Colonic mucosa (tissue), 4 donors: ENCODE measurements at regions not wholly inside any gene's neighbourhood (a gene's known extent, or its start where the extent isn't known, plus 50 kb on each side); places are given as distances from the start of the nearest gene placed in this dataset.

Experiments
- DNase-seq: peaks from one replicate; pipeline ENCODE4 v3.0.0-alpha.2; 2020
- H3K27ac ChIP-seq: fragments of 200-600 bp; one replicate; pipeline ENCODE4 v1.8.0; 2021
- H3K27me3 ChIP-seq: fragments of 200-600 bp; one replicate; pipeline ENCODE4 v1.8.0; 2021
- H3K36me3 ChIP-seq: fragments of 200-600 bp; one replicate; pipeline ENCODE4 v1.8.0; 2021
- H3K4me1 ChIP-seq: fragments of 200-600 bp; one replicate; pipeline ENCODE4 v1.8.0; 2021; ENCODE audit warnings: mild to moderate bottlenecking
- H3K4me3 ChIP-seq: fragments of 200-600 bp; one replicate; pipeline ENCODE4 v1.8.0; 2021
- H3K9ac ChIP-seq, 2 donors: one replicate each; pipeline ENCODE4 v1.7.0; 2013; ENCODE audit warnings: control low read depth in 2 of 2, low read depth in 2 of 2, low read length in 2 of 2
- H3K9me3 ChIP-seq: fragments of 200-600 bp; one replicate; pipeline ENCODE4 v1.8.0; 2021
- intact Hi-C: fragments of 100-400 bp; cut with DNase I; formaldehyde crosslinking; loops from one replicate; pipeline ENCODE4 v1.14.1; 2022
- TF ChIP-seq, protein P1 (sequence below): fragments of 200-600 bp; IDR thresholded peaks from one replicate; pipeline ENCODE4 v1.8.0; 2022; ENCODE audit warnings: antibody characterized with exemption, mild to moderate bottlenecking
- donor health status: healthy.
- donor health status: DM: no; HTN: no; CAD: no.
- donor health status: DM: no; HTN: no; CAD: no.

DNA sequence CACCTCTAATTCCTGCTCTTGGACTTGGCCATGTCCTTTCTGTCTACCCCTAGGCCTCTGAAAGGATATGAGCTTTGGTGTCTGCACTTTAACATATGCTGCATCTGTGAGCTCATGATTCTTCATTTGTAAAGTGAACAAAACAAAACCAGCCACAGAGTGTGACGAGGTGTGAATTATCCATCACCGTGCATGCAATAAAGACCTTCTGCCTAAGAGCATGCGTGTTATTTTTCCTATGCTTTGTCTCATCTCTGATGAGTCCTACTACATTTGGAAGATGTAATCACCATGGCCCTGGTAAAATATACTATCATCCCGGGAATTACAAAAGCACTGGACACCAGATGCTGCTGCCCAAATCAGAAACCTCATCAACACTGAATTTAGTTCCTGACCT lies 103.5 kb upstream of the KCNAB1 start:
- no peak overlapping the region for H3K27ac ChIP-seq
- H3K9me3 ChIP-seq: no peaks in the 10 kb centered on the region
- H3K9ac ChIP-seq: no peak overlapping the region
- no peak for DNase-seq
- no peaks in the 10 kb centered on the region for H3K4me1 ChIP-seq
- TF ChIP-seq, protein P1, sequence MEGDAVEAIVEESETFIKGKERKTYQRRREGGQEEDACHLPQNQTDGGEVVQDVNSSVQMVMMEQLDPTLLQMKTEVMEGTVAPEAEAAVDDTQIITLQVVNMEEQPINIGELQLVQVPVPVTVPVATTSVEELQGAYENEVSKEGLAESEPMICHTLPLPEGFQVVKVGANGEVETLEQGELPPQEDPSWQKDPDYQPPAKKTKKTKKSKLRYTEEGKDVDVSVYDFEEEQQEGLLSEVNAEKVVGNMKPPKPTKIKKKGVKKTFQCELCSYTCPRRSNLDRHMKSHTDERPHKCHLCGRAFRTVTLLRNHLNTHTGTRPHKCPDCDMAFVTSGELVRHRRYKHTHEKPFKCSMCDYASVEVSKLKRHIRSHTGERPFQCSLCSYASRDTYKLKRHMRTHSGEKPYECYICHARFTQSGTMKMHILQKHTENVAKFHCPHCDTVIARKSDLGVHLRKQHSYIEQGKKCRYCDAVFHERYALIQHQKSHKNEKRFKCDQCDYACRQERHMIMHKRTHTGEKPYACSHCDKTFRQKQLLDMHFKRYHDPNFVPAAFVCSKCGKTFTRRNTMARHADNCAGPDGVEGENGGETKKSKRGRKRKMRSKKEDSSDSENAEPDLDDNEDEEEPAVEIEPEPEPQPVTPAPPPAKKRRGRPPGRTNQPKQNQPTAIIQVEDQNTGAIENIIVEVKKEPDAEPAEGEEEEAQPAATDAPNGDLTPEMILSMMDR: no peak
- no peaks in the 10 kb centered on the region for H3K36me3 ChIP-seq
- no peaks in the 10 kb centered on the region for H3K27me3 ChIP-seq
- no peak overlapping the region for H3K4me3 ChIP-seq
- intact Hi-C loops: no loop called here

DNA sequence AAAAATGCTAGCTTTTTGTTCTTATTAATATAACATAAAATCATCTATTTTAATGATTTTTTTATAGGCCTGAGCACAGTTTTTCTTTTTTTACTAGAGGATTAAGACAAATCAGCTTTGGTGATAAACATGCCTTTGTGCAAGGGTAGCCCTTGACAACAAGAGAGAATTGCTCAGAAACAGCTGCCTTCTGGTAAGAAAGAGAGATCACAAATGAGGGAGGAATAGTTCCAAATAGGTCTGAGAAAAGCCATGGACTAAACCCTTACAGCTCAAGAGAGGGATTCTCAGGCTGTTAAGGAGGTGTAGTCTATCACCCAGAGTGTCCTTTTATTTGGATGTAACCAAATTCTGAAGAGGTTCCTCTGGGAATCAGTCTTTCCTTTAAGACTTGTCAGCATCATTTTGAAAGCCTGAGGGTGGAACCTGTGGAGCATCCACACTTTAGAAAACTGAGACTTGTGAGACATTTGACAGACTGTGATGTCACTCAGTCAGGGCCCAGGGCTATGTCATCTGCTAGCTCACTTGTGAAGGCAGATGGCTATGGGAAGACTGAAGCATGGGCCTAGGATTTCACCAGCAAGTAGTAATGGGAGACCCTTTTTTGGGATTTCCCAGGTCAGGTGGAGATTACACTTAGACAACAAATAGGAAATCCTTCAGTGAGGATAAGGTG lies 102.9 kb upstream of the KCNAB1 start:
- H3K27me3 ChIP-seq: no peaks in the 10 kb centered on the region
- TF ChIP-seq, protein P1: no peak
- intact Hi-C loops: no loop called here
- H3K9me3 ChIP-seq: no peaks in the 10 kb centered on the region
- no peaks in the 10 kb centered on the region for H3K4me1 ChIP-seq
- no peaks in the 10 kb centered on the region for H3K36me3 ChIP-seq
- no peak overlapping the region for H3K27ac ChIP-seq
- H3K4me3 ChIP-seq: no peak overlapping the region
- H3K9ac ChIP-seq: no peak overlapping the region
- DNase-seq: no peak

DNA sequence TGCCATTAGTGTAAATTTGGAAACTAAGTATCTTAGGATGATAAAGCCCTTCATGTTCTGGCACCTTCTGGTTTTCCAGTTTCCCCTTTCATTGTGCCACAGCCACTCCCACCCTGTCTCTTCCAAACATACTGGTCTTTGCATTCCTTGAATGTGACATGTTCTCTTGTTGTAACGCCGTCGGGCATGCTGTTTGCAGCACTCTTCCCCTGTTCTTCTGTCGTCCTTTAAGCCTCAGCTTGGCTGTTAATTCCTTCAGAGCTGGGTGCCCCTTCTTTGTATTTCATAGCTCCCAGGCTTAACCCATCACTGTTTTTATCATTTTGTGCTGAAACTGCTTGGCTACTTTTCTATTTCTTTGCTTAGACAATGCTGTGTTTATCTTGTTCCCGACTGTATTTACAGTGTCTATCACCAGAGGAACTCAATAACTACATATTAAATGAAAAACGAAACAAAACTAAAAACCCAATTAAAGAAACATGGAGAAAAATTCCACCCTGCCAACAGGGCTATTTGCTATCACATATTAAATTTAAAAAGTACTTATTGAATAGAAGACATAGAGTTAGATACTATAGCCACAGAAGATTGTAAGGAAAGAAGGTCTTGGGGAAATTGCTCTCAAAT lies 95.4 kb upstream of the KCNAB1 start:
- intact Hi-C loops: no loop called here
- H3K4me3 ChIP-seq: no peak overlapping the region
- no peaks in the 10 kb centered on the region for H3K36me3 ChIP-seq
- no peak overlapping the region for H3K9ac ChIP-seq
- H3K27me3 ChIP-seq: no peaks in the 10 kb centered on the region
- H3K4me1 ChIP-seq: no peaks in the 10 kb centered on the region
- DNase-seq: no peak
- H3K27ac ChIP-seq: no peak overlapping the region
- H3K9me3 ChIP-seq: no peaks in the 10 kb centered on the region
- TF ChIP-seq, protein P1: no peak

DNA sequence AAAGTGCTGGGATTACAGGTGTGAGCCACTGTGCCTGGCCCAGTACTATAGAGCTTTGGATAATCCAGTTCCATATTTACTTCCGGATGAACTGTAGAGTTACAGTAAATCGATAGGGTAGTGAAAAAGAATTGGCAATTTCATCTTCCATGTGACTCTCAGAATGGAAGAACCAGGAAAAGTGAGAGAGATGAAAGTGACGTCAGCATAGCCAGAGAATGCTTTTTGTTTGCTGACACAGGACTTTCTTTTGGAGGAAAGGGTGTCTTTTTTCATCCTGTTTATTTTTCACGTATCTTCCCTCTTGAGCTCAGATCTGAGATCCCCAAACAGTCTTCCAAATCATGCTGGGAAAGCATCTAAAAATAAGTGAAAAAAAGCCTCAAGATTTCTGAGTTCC lies 91.2 kb upstream of the KCNAB1 start:
- DNase-seq: no peak
- Histone ChIP-seq H3K9ac (no peak overlapping the region), H3K4me1 (no peaks in the 10 kb centered on the region), H3K9me3 (no peaks in the 10 kb centered on the region), H3K27me3 (no peaks in the 10 kb centered on the region), H3K4me3 (no peak overlapping the region), H3K27ac (no peak overlapping the region), H3K36me3 (no peaks in the 10 kb centered on the region)
- TF ChIP-seq, protein P1: no peak
- intact Hi-C loops: no loop called here

DNA sequence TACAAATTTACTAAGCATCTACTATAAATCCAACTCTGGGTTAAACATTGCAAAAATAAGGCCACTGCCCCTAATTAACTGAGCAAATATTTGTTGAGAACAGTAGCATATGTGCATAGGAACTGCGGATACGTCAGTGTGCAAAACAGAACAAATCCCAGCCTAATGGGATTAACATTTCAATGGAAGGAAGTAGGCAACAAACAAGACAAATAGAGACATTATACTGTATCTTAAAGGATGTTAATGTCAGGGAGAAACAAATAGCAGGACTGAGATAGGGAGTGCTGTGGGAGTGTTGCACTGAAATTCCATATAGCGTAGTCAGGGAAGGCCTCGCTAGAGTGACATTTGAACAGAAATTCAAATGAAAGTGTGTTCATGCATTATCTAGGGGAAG lies 89.7 kb upstream of the KCNAB1 start:
- no peaks in the 10 kb centered on the region for H3K27me3 ChIP-seq
- H3K4me3 ChIP-seq: no peak overlapping the region
- intact Hi-C loops: no loop called here
- H3K27ac ChIP-seq: no peak overlapping the region
- no peaks in the 10 kb centered on the region for H3K9me3 ChIP-seq
- no peak for DNase-seq
- no peak overlapping the region for H3K9ac ChIP-seq
- no peaks in the 10 kb centered on the region for H3K36me3 ChIP-seq
- TF ChIP-seq, protein P1: no peak
- H3K4me1 ChIP-seq: no peaks in the 10 kb centered on the region
